ENCODE measurements at regions not wholly inside any gene's neighbourhood (a gene's known extent, or its start where the extent isn't known, plus 50 kb on each side); places are given as distances from the start of the nearest gene placed in this dataset.

DNA sequence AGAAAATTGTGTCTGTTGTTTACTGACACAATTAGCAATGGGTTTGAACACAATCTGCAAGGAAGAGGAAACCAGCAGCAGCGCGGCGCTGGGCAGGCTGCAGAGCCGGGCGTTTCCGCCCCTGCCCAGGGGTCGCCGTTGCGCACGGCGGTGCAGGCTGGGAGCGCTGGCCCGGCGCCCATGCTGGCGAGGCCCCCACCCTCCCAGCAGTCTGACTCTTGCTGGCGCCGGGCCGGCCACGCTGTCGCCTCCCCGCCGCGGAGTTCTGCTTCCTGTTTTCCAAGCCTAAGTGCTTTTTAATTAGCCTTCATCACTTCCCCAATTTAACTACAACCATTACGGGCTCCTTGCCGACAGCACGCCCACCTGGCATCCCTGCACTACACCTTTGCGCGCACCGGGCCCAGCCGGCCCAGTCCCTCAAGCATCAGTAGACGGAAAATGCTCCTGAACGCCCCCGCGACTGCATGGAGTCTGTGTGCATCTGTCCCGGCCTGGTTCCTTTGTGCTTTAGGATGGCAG, 212.1 kb downstream of the GXYLT1 start:
- TF ChIP-seq, protein P1, sequence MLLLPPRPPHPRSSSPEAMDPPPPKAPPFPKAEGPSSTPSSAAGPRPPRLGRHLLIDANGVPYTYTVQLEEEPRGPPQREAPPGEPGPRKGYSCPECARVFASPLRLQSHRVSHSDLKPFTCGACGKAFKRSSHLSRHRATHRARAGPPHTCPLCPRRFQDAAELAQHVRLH (tag by site-specific recombination; IDR thresholded peaks at IDR 0.05) = no peak
- TF ChIP-seq, protein P2, sequence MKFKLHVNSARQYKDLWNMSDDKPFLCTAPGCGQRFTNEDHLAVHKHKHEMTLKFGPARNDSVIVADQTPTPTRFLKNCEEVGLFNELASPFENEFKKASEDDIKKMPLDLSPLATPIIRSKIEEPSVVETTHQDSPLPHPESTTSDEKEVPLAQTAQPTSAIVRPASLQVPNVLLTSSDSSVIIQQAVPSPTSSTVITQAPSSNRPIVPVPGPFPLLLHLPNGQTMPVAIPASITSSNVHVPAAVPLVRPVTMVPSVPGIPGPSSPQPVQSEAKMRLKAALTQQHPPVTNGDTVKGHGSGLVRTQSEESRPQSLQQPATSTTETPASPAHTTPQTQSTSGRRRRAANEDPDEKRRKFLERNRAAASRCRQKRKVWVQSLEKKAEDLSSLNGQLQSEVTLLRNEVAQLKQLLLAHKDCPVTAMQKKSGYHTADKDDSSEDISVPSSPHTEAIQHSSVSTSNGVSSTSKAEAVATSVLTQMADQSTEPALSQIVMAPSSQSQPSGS (tag by site-specific recombination; IDR thresholded peaks at IDR 0.05; ENCODE audit: low read depth) = no peak
- TF ChIP-seq CTCF (tag by site-specific recombination; IDR thresholded peaks at IDR 0.05) = peak; percentile 55
- TF ChIP-seq, protein P3, sequence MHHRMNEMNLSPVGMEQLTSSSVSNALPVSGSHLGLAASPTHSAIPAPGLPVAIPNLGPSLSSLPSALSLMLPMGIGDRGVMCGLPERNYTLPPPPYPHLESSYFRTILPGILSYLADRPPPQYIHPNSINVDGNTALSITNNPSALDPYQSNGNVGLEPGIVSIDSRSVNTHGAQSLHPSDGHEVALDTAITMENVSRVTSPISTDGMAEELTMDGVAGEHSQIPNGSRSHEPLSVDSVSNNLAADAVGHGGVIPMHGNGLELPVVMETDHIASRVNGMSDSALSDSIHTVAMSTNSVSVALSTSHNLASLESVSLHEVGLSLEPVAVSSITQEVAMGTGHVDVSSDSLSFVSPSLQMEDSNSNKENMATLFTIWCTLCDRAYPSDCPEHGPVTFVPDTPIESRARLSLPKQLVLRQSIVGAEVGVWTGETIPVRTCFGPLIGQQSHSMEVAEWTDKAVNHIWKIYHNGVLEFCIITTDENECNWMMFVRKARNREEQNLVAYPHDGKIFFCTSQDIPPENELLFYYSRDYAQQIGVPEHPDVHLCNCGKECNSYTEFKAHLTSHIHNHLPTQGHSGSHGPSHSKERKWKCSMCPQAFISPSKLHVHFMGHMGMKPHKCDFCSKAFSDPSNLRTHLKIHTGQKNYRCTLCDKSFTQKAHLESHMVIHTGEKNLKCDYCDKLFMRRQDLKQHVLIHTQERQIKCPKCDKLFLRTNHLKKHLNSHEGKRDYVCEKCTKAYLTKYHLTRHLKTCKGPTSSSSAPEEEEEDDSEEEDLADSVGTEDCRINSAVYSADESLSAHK (tag by site-specific recombination; IDR thresholded peaks at IDR 0.05) = no peak

Data from HEK293 (cell line).